C4-2B (cell line): ENCODE measurements at regions not wholly inside any gene's neighbourhood (a gene's known extent, or its start where the extent isn't known, plus 50 kb on each side); places are given as distances from the start of the nearest gene placed in this dataset.

Source experiments
- ZFX ChIP-seq: fragments of 450-650 bp; IDR thresholded peaks from 2 replicates; pipeline ENCODE4 v1.6.1; 2017
- TF ChIP-seq, protein P1 (sequence below): fragments of 450-650 bp; conservative IDR thresholded peaks from 2 replicates; pipeline ENCODE4 v1.5.1; 2017; ENCODE audit warnings: mild to moderate bottlenecking

DNA sequence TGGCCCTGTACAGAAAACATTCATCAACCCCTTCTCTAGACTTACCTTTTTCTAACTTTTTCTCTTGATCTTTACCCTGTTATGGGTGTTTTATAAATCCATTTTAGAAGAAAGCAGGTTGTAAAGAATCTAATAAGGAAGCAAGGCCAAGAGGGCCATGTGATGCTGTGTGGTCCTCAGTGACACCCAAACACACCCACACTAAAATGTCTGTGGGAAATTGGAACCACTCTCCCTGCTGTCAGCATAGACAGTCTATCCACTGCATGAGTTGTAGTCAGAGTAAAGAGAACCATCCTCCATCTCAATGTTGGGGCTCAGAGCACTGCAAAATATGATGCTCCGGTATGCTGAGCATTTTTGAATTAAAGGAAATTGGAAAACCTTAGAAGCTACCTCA, 235.5 kb downstream of the SKIDA1 start:
- TF ChIP-seq, protein P1, sequence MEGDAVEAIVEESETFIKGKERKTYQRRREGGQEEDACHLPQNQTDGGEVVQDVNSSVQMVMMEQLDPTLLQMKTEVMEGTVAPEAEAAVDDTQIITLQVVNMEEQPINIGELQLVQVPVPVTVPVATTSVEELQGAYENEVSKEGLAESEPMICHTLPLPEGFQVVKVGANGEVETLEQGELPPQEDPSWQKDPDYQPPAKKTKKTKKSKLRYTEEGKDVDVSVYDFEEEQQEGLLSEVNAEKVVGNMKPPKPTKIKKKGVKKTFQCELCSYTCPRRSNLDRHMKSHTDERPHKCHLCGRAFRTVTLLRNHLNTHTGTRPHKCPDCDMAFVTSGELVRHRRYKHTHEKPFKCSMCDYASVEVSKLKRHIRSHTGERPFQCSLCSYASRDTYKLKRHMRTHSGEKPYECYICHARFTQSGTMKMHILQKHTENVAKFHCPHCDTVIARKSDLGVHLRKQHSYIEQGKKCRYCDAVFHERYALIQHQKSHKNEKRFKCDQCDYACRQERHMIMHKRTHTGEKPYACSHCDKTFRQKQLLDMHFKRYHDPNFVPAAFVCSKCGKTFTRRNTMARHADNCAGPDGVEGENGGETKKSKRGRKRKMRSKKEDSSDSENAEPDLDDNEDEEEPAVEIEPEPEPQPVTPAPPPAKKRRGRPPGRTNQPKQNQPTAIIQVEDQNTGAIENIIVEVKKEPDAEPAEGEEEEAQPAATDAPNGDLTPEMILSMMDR: no peak
- TF ChIP-seq ZFX: no peak
